HG03439 (cell line): ENCODE measurements at regions not wholly inside any gene's neighbourhood (a gene's known extent, or its start where the extent isn't known, plus 50 kb on each side); places are given as distances from the start of the nearest gene placed in this dataset.
"Not testable (repeated sequence)": the region's sequence is repeated elsewhere in the genome, so short reads cannot be mapped to it uniquely, and the experiment has no call there.

ENCODE experiments used
- ATAC-seq: cut with Tn5 transposase; IDR thresholded peaks from one replicate; pipeline ENCODE4 v1.9.1; 2021; ENCODE audit warnings: mild to moderate bottlenecking, moderate library complexity; ENCODE audit not compliant: unreplicated experiment

GRCh38 chr3:192013110-192013509, 552.1 kb downstream of the PYDC2 start:
- ATAC-seq: no peak

- ATAC-seq: no peak
Measured at GRCh38 chr3:192022412-192022811, 561.4 kb downstream of the PYDC2 start.

GRCh38 chr3:192024751-192025150, 563.8 kb downstream of the PYDC2 start:
- no peak for ATAC-seq

- ATAC-seq: no peak
Measured at GRCh38 chr3:192026661-192027060, 565.7 kb downstream of the PYDC2 start.

GRCh38 chr3:192031941-192032340, 571.0 kb downstream of the PYDC2 start:
- ATAC-seq: no peak

- ATAC-seq: no peak
Measured at GRCh38 chr3:192033246-192033645, 572.3 kb downstream of the PYDC2 start.

GRCh38 chr3:192038726-192039125, 577.8 kb downstream of the PYDC2 start:
- no peak for ATAC-seq

- peak; percentile 36 for ATAC-seq
Measured at GRCh38 chr3:192039593-192039992, 578.6 kb downstream of the PYDC2 start.

- ATAC-seq: no peak
Measured at GRCh38 chr3:192040282-192041043, 579.5 kb downstream of the PYDC2 start.

- ATAC-seq: peak; percentile 96
Measured at GRCh38 chr3:192042116-192042515, 581.2 kb downstream of the PYDC2 start.

GRCh38 chr3:192054881-192055280, 593.9 kb downstream of the PYDC2 start:
- ATAC-seq: no peak

GRCh38 chr3:192055946-192056345, 595.0 kb downstream of the PYDC2 start:
- ATAC-seq: no peak

- no peak for ATAC-seq
Measured at GRCh38 chr3:192057261-192057660, 596.3 kb downstream of the PYDC2 start.

- ATAC-seq: no peak
Measured at GRCh38 chr3:192060160-192060781, 599.3 kb downstream of the PYDC2 start.

GRCh38 chr3:192061426-192061825, 600.5 kb downstream of the PYDC2 start:
- no peak for ATAC-seq

GRCh38 chr3:192062186-192062585, 601.2 kb downstream of the PYDC2 start:
- ATAC-seq: no peak

- ATAC-seq: peak; percentile 85
Measured at GRCh38 chr3:192063570-192063969, 602.6 kb downstream of the PYDC2 start.

GRCh38 chr3:192064959-192065358, 604.0 kb downstream of the PYDC2 start:
- ATAC-seq: no peak

- not testable (repeated sequence) for ATAC-seq
Measured at GRCh38 chr3:192066253-192066652, 605.3 kb downstream of the PYDC2 start.

- peak; percentile 75 for ATAC-seq
Measured at GRCh38 chr3:192068464-192069254, 607.7 kb downstream of the PYDC2 start.

GRCh38 chr3:192077795-192078497, 617.0 kb downstream of the PYDC2 start:
- no peak for ATAC-seq
